Mesendoderm (in vitro differentiated cells): ENCODE measurements at regions not wholly inside any gene's neighbourhood (a gene's known extent, or its start where the extent isn't known, plus 50 kb on each side); places are given as distances from the start of the nearest gene placed in this dataset.

ENCODE experiments used
- DNase-seq: peaks from one replicate; pipeline ENCODE4 v3.0.0; 2013
- H2AK5ac ChIP-seq: 2 replicates; pipeline ENCODE4 v1.6.1; 2013; ENCODE audit warnings: low read length, inconsistent platforms
- H2BK120ac ChIP-seq: 2 replicates; pipeline ENCODE4 v1.6.1; 2013; ENCODE audit warnings: low read depth, mild to moderate bottlenecking, low read length, moderate library complexity, mixed read lengths
- H2BK15ac ChIP-seq: replicated peaks from 2 replicates; pipeline ENCODE4 v1.6.1; 2013; ENCODE audit warnings: low read depth, mild to moderate bottlenecking, moderate library complexity
- H2BK5ac ChIP-seq: 2 replicates; pipeline ENCODE4 v1.6.1; 2013; ENCODE audit warnings: low read length, inconsistent platforms
- H3K18ac ChIP-seq: 2 replicates; pipeline ENCODE4 v1.6.1; 2013; ENCODE audit warnings: mild to moderate bottlenecking, low read length, mixed read lengths
- H3K23ac ChIP-seq: one replicate; pipeline ENCODE4 v1.6.1; 2013; ENCODE audit warnings: low read length
- H3K27ac ChIP-seq: 2 replicates; pipeline ENCODE4 v1.5.1; 2013; ENCODE audit warnings: low read depth, mild to moderate bottlenecking, inconsistent platforms, low read length, moderate library complexity
- H3K27me3 ChIP-seq: 2 replicates; pipeline ENCODE4 v1.6.1; 2013; ENCODE audit warnings: low read length, control low read depth, mild to moderate bottlenecking, inconsistent platforms; ENCODE audit not compliant: insufficient read depth, poor library complexity
- H3K36me3 ChIP-seq: 2 replicates; pipeline ENCODE4 v1.6.1; 2013; ENCODE audit warnings: low read length, inconsistent platforms; ENCODE audit not compliant: control insufficient read depth, insufficient read depth
- H3K4ac ChIP-seq: one replicate; pipeline ENCODE4 v1.6.1; 2013; ENCODE audit warnings: low read depth, mild to moderate bottlenecking, low read length, moderate library complexity
- H3K4me1 ChIP-seq: 2 replicates; pipeline ENCODE4 v1.6.1; 2013; ENCODE audit warnings: low read depth, low read length, inconsistent platforms; ENCODE audit not compliant: control insufficient read depth
- H3K4me2 ChIP-seq: 2 replicates; pipeline ENCODE4 v1.6.1; 2013; ENCODE audit warnings: low read length
- H3K4me3 ChIP-seq: 2 replicates; pipeline ENCODE4 v1.5.1; 2013; ENCODE audit warnings: mild to moderate bottlenecking, low read length
- H3K56ac ChIP-seq: one replicate; pipeline ENCODE4 v1.6.1; 2013; ENCODE audit warnings: low read length
- H3K79me1 ChIP-seq: 2 replicates; pipeline ENCODE4 v1.6.1; 2013; ENCODE audit warnings: low read length, inconsistent platforms
- H3K79me2 ChIP-seq: 2 replicates; pipeline ENCODE4 v1.6.1; 2013; ENCODE audit warnings: mild to moderate bottlenecking, low read length; ENCODE audit not compliant: control insufficient read depth, insufficient read depth
- H3K9ac ChIP-seq: 2 replicates; pipeline ENCODE4 v1.6.1; 2013; ENCODE audit warnings: low read length, inconsistent platforms
- H4K5ac ChIP-seq: one replicate; pipeline ENCODE4 v1.6.1; 2013; ENCODE audit warnings: low read length
- H4K8ac ChIP-seq: one replicate; pipeline ENCODE4 v1.6.1; 2013; ENCODE audit warnings: low read depth, mild to moderate bottlenecking, control low read depth, low read length, moderate library complexity
- WGBS: extraction: QIAGEN DNeasy Blood & Tissue Kit; methylation state at CpG from one replicate; pipeline ENCODE4 v1.1.7; 2013; ENCODE audit warnings: low lambda C conversion rate, missing lambda C conversion rate; ENCODE audit not compliant: insufficient coverage; ENCODE audit errors: extremely low coverage; 5-methylcytosine and 5-hydroxymethylcytosine counted together

DNA sequence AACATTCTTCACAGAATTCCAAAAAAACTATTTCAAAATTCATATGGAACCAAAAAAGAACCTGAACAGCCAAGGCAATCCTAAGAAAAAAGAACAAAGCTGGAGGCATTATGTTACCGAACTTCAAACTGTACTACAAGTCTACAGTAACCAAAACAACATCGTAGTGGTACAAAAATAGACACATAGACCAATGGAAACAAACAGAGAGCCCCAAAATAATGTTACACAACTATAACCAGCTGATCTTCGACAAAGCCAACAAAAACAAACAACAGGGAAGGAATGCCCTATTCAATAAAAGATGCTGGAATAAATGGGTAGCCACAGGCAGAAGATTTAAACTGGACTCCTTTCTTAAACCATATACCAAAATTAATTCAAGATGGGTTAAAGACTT, 1189.6 kb downstream of the PCDH18 start:
- Histone ChIP-seq H3K27me3 (no peaks in the 10 kb centered on the region), H3K27ac (no peak overlapping the region)

DNA sequence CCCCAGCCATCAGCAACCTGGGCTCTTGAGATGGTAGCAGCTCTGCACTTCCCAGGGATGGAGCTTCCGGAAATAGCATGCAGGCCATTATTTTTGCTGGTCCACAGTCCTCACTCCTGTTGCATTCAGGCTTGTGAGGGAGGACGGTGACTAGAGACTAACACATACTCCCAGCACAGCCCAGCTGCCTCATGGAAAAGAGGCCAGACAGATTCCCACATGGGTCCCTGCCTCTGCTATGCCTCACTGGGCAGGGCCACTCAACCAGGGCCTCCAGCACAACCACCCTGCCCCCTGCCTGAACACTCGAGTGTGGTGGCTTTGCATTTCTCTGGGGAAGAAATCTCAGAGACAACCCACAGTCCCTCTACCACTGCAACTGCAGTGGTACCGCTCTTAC, 1195.1 kb downstream of the PCDH18 start:
- Histone ChIP-seq H3K56ac (no peak overlapping the region), H3K79me1 (no peaks in the 10 kb centered on the region), H3K23ac (no peak overlapping the region), H2AK5ac (no peak overlapping the region), H3K27me3 (no peaks in the 10 kb centered on the region), H3K18ac (no peak overlapping the region), H4K5ac (no peak overlapping the region), H3K4ac (no peak overlapping the region), H3K27ac (no peak overlapping the region), H2BK5ac (no peak overlapping the region), H3K9ac (no peak overlapping the region), H2BK15ac (no peak overlapping the region), H4K8ac (no peak overlapping the region), H3K4me1 (no peaks in the 10 kb centered on the region), H2BK120ac (no peak overlapping the region), H3K79me2 (no peaks in the 10 kb centered on the region), H3K4me2 (no peak overlapping the region), H3K4me3 (no peak overlapping the region), H3K36me3 (no peaks in the 10 kb centered on the region)
- WGBS, result no CpG with 5 or more reads among the region's 4 CpGs
- no peak for DNase-seq

More for the DNA sequence above, 1189.6 kb downstream of the PCDH18 start:
- Histone ChIP-seq H2BK120ac (no peak overlapping the region), H3K18ac (no peak overlapping the region), H3K79me2 (no peaks in the 10 kb centered on the region), H4K8ac (no peak overlapping the region), H3K23ac (no peak overlapping the region), H3K79me1 (no peaks in the 10 kb centered on the region), H3K36me3 (no peaks in the 10 kb centered on the region), H3K9ac (no peak overlapping the region), H4K5ac (no peak overlapping the region), H3K4ac (no peak overlapping the region), H2BK15ac (no peak overlapping the region), H3K4me2 (no peak overlapping the region), H2BK5ac (no peak overlapping the region), H3K4me1 (no peaks in the 10 kb centered on the region), H3K4me3 (no peak overlapping the region), H2AK5ac (no peak overlapping the region), H3K56ac (no peak overlapping the region)
- no CpG with 5 or more reads among the region's 3 CpGs for WGBS
- DNase-seq, result no peak

DNA sequence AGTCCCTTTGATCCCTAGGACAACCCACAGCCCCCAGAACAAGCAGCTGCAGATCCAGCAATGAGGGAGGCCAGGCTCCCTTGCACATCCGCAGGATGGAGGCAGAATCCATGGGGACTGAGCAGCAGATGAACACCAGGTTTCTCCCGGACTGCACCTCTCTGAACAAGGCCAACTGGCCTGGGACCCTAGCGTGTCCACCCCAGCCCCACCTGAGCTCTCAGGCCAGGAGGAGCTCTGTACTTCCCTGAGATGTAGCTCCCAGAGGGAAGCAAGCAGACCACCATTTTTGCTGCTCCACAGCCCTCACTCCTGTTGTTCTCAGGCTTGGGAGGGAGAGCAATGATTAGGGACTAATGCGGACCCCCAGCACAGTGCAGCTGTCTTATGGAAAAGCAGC, 1195.8 kb downstream of the PCDH18 start:
- WGBS, result no CpG with 5 or more reads among the region's 4 CpGs
- Histone ChIP-seq H3K27me3 (no peaks in the 10 kb centered on the region), H4K5ac (no peak overlapping the region), H2BK15ac (no peak overlapping the region), H2AK5ac (no peak overlapping the region), H2BK120ac (no peak overlapping the region), H3K18ac (no peak overlapping the region), H3K9ac (no peak overlapping the region), H3K79me2 (no peaks in the 10 kb centered on the region), H3K4me1 (no peaks in the 10 kb centered on the region), H3K23ac (no peak overlapping the region), H3K36me3 (no peaks in the 10 kb centered on the region), H3K4ac (no peak overlapping the region), H3K79me1 (no peaks in the 10 kb centered on the region), H3K56ac (no peak overlapping the region), H3K4me2 (no peak overlapping the region), H3K4me3 (no peak overlapping the region), H3K27ac (no peak overlapping the region), H2BK5ac (no peak overlapping the region), H4K8ac (no peak overlapping the region)
- no peak for DNase-seq

DNA sequence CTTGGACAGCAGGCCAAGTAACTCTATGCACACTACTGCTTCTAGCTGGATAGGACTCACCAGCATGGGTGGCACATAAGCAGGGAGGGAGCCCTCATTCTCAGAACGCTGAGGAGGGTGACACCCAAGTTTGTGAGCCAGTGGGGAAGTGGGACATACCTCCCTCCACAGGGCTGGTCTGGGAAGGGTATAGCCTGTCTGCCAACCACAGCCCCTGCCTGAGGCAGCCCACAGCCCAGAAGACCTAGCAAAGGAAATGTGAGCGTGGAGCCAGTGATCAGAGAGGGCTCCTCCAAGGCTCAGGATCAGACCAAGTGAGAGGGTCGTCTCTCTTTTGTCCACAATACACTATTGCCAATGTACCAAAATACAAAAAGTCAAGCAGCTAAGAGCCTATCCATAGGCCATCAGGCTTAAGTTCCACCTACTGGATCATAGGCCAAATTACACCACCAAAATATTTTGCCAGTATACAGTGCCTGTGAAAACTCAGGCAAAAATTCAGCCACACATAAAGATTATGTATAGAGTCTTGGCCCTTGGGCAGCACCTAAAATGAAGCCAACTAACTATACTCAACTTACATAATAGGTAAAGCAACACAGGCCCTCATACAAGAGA, 1203.1 kb downstream of the PCDH18 start:
- Histone ChIP-seq H4K8ac (no peak overlapping the region), H3K4ac (no peak overlapping the region), H3K9ac (no peak overlapping the region), H3K4me2 (no peak overlapping the region), H3K27ac (no peak overlapping the region), H3K56ac (peak overlapping the region; percentile 67), H3K36me3 (no peaks in the 10 kb centered on the region), H3K4me3 (no peak overlapping the region), H2BK15ac (no peak overlapping the region), H2BK120ac (no peak overlapping the region), H2BK5ac (no peak overlapping the region), H3K4me1 (no peaks in the 10 kb centered on the region), H3K79me1 (no peaks in the 10 kb centered on the region), H3K18ac (no peak overlapping the region), H3K27me3 (no peaks in the 10 kb centered on the region), H4K5ac (no peak overlapping the region), H3K79me2 (no peaks in the 10 kb centered on the region), H3K23ac (no peak overlapping the region), H2AK5ac (no peak overlapping the region)
- DNase-seq, result peak; percentile 37
- no CpG with 5 or more reads among the region's 3 CpGs for WGBS

DNA sequence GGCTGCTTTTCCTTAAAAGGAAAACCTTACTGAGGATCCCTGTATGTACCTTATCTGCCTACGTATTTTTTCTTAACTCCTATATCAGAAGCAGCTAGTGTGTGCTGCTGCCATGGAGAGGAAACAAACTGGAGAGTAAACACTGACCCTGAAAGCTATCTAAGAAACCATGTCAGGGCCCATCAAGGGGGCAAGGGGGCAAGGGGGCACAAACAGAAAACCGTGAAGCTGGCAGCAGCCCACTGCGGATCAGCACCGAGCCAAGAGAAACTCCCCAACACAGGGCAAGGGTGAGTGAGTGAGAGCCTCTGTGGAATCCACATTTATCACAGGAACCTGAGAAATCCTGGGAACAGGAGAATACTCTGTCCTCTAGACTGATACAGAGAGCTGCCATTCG, 1204.2 kb downstream of the PCDH18 start:
- Histone ChIP-seq H3K4me3 (no peak overlapping the region), H2BK15ac (no peak overlapping the region)
- no CpG with 5 or more reads among the region's 5 CpGs for WGBS

DNA sequence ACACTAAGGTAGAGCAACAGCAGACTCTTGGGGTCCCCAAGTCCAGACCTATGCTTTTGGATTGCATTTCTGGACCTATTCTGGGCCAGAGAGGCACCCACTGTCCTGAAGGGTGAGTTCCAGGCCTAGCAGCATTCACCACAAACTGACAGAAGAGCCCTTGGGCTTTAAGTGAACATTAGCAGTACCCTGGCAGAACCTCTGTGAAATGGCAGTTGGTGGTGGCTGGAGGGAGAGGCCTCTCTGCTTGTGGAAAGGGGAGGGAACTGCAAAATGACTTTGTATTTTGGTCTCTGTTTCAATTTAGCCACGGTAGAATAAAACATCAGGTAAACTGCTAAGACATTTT, 1211.9 kb downstream of the PCDH18 start:
- Histone ChIP-seq H3K4me3 (no peak overlapping the region), H2BK5ac (no peak overlapping the region), H3K79me2 (no peaks in the 10 kb centered on the region), H2AK5ac (no peak overlapping the region), H3K4me2 (no peak overlapping the region), H3K23ac (no peak overlapping the region), H3K27me3 (no peaks in the 10 kb centered on the region), H3K4me1 (no peaks in the 10 kb centered on the region), H3K36me3 (no peaks in the 10 kb centered on the region), H2BK120ac (no peak overlapping the region), H3K79me1 (no peaks in the 10 kb centered on the region), H4K5ac (no peak overlapping the region), H3K4ac (no peak overlapping the region), H2BK15ac (no peak overlapping the region), H4K8ac (no peak overlapping the region), H3K9ac (no peak overlapping the region), H3K56ac (no peak overlapping the region), H3K27ac (no peak overlapping the region), H3K18ac (no peak overlapping the region)
- no CpG with 5 or more reads among the region's 1 CpG for WGBS
- no peak for DNase-seq

More for the DNA sequence above, 1204.2 kb downstream of the PCDH18 start:
- Histone ChIP-seq H3K18ac (no peak overlapping the region), H2BK120ac (no peak overlapping the region), H3K36me3 (no peaks in the 10 kb centered on the region), H3K27me3 (no peaks in the 10 kb centered on the region), H3K79me2 (no peaks in the 10 kb centered on the region), H3K27ac (no peak overlapping the region), H4K8ac (no peak overlapping the region), H3K9ac (no peak overlapping the region), H3K79me1 (no peaks in the 10 kb centered on the region), H3K23ac (no peak overlapping the region), H3K56ac (no peak overlapping the region), H2AK5ac (no peak overlapping the region), H3K4ac (no peak overlapping the region), H2BK5ac (no peak overlapping the region), H3K4me2 (no peak overlapping the region), H3K4me1 (no peaks in the 10 kb centered on the region), H4K5ac (no peak overlapping the region)
- DNase-seq, result no peak
